Lower leg skin (tissue), 4 donors: ENCODE measurements at regions not wholly inside any gene's neighbourhood (a gene's known extent, or its start where the extent isn't known, plus 50 kb on each side); places are given as distances from the start of the nearest gene placed in this dataset.

ENCODE experiments used
- DNase-seq, 2 donors: peaks; one replicate each; pipeline ENCODE4 v3.0.0-alpha.2; 2019; ENCODE audit warnings: low spot score in 2 of 2
- H3K4me3 ChIP-seq: fragments of 200-600 bp; sonication (generic); 2 replicates; pipeline ENCODE4 v1.5.1; 2017; ENCODE audit warnings: mild to moderate bottlenecking, low read depth; ENCODE audit not compliant: poor library complexity, severe bottlenecking
- CTCF ChIP-seq, 3 donors: fragments of 450-650 bp; IDR thresholded peaks; one replicate each; pipeline ENCODE4 v1.5.1; 2016; ENCODE audit warnings: antibody characterized with exemption in 3 of 3, mild to moderate bottlenecking in 3 of 3, moderate library complexity in 2 of 3
- POLR2A ChIP-seq, 2 donors: fragments of 450-650 bp; IDR thresholded peaks; one replicate each; pipeline ENCODE4 v1.6.1; 2016 to 2017; ENCODE audit warnings: antibody characterized with exemption in 2 of 2, mild to moderate bottlenecking in 1 of 2, moderate library complexity in 1 of 2
- WGBS, 2 donors: methylation state at CpG; one replicate each; pipeline ENCODE4 v1.1.5; 2018; 5-methylcytosine and 5-hydroxymethylcytosine counted together
- intact Hi-C: fragments of 100-400 bp; cut with DNase I; formaldehyde crosslinking; loops from one replicate; pipeline ENCODE4 v1.15.0; 2023; ENCODE audit warnings: low total_unique reads

GRCh38 chr10:3889961-3890522, 105.0 kb upstream of the KLF6 start:
- TF ChIP-seq POLR2A (IDR thresholded peaks at IDR 0.05), result no peak
- TF ChIP-seq CTCF (IDR thresholded peaks at IDR 0.05), result no peak
- WGBS, 2 donors, result 74 to 80% methylated on average over 4 of the region's 4 CpGs

GRCh38 chr10:3887885-3888476, 103.0 kb upstream of the KLF6 start:
- no peak overlapping the region for H3K4me3 ChIP-seq
- no peak for TF ChIP-seq POLR2A (IDR thresholded peaks at IDR 0.05)
- TF ChIP-seq CTCF (IDR thresholded peaks at IDR 0.05), result no peak
- WGBS, 2 donors, result 16 to 19% methylated on average over 9 of the region's 9 CpGs
- intact Hi-C loops, result no loop called here
- DNase-seq, result peak; percentile 77 to 92

More at GRCh38 chr10:3889961-3890522, 105.0 kb upstream of the KLF6 start:
- no peak overlapping the region for H3K4me3 ChIP-seq
- DNase-seq, result no peak
- intact Hi-C loops, result no loop called here

GRCh38 chr10:3887404-3887803, 102.4 kb upstream of the KLF6 start:
- 44 to 50% methylated on average over 7 of the region's 7 CpGs for WGBS, 2 donors
- intact Hi-C loops, result no loop called here
- H3K4me3 ChIP-seq, result no peak overlapping the region
- TF ChIP-seq CTCF (IDR thresholded peaks at IDR 0.05), result no peak
- TF ChIP-seq POLR2A (IDR thresholded peaks at IDR 0.05), result no peak
- no peak for DNase-seq

DNA sequence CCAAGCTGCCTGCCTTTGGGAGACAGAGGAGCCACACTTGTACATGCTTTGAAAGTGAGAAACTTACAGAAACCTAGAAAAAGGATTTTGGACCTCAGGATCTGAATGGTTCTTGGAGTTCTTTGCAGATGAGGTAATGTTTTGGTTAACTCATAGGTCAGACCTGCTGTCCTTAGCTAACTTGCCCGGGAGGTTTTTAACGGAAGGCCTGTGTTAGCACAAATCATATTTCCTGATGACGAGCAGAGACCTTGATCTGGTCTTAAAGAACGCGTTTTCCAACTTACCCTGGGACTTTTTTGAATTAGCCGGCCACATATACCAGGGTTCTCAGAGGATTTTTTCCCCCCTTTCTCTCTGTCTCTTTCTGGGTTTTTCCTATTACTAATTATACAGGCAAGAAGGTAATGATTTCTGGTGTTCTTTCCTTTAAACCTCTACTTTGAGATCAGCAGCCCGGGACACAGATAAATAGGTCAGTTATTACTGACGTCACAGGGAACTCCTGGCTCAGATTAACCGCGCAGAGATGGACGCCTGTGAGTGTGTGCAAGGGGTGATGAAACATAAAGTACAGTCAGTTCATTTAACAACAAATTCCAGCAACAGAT, 101.7 kb upstream of the KLF6 start:
- H3K4me3 ChIP-seq, result no peak overlapping the region
- WGBS, 2 donors, result 18 to 29% methylated on average over 11 of the region's 11 CpGs
- TF ChIP-seq CTCF (IDR thresholded peaks at IDR 0.05), result no peak
- TF ChIP-seq POLR2A (IDR thresholded peaks at IDR 0.05), result no peak
- no peak for DNase-seq
- intact Hi-C loops, result no loop called here

- 54 to 57% methylated on average over 14 of the region's 14 CpGs for WGBS, 2 donors
Observed at GRCh38 chr10:3886191-3886590, 101.2 kb upstream of the KLF6 start.

More at GRCh38 chr10:3886191-3886590, 101.2 kb upstream of the KLF6 start:
- TF ChIP-seq CTCF (IDR thresholded peaks at IDR 0.05) (no peak), POLR2A (IDR thresholded peaks at IDR 0.05) (no peak)
- no peak for DNase-seq
- intact Hi-C loops, result no loop called here
- H3K4me3 ChIP-seq, result no peak overlapping the region
